ENCODE measurements at regions not wholly inside any gene's neighbourhood (a gene's known extent, or its start where the extent isn't known, plus 50 kb on each side); places are given as distances from the start of the nearest gene placed in this dataset.

- H3K4me3 ChIP-seq (ENCODE audit: low read depth, low read length), result no peak overlapping the region
- no peak for DNase-seq (ENCODE audit: low read depth)
- TF ChIP-seq CTCF (IDR thresholded peaks at IDR 0.05; ENCODE audit: insufficient read depth, low read depth, low read length), result no peak
Measured at GRCh38 chr6:165930668-165931214, 236.9 kb downstream of the TBXT start.

- H3K4me3 ChIP-seq (ENCODE audit: low read depth, low read length), result no peak overlapping the region
- DNase-seq (ENCODE audit: low read depth), result no peak
- no peak for TF ChIP-seq CTCF (IDR thresholded peaks at IDR 0.05; ENCODE audit: insufficient read depth, low read depth, low read length)
Measured at GRCh38 chr6:165929607-165930006, 238.0 kb downstream of the TBXT start.

GRCh38 chr6:165926378-165926777 is 241.3 kb downstream of the TBXT start:
- no peak for DNase-seq (ENCODE audit: low read depth)
- TF ChIP-seq CTCF (IDR thresholded peaks at IDR 0.05; ENCODE audit: insufficient read depth, low read depth, low read length), result no peak
- H3K4me3 ChIP-seq (ENCODE audit: low read depth, low read length), result no peak overlapping the region

- H3K4me3 ChIP-seq (ENCODE audit: low read depth, low read length), result no peak overlapping the region
- DNase-seq (ENCODE audit: low read depth), result peak; percentile 28
- no peak for TF ChIP-seq CTCF (IDR thresholded peaks at IDR 0.05; ENCODE audit: insufficient read depth, low read depth, low read length)
Measured at GRCh38 chr6:165925474-165926156, 242.0 kb downstream of the TBXT start.

GRCh38 chr6:165922309-165922794 is 245.3 kb downstream of the TBXT start:
- TF ChIP-seq CTCF (IDR thresholded peaks at IDR 0.05; ENCODE audit: insufficient read depth, low read depth, low read length), result no peak
- H3K4me3 ChIP-seq (ENCODE audit: low read depth, low read length), result no peak overlapping the region
- peak; percentile 48 for DNase-seq (ENCODE audit: low read depth)

GRCh38 chr6:165920896-165921671 is 246.6 kb downstream of the TBXT start:
- DNase-seq (ENCODE audit: low read depth), result no peak
- TF ChIP-seq CTCF (IDR thresholded peaks at IDR 0.05; ENCODE audit: insufficient read depth, low read depth, low read length), result no peak

More at GRCh38 chr6:165920896-165921671, 246.6 kb downstream of the TBXT start:
- no peak overlapping the region for H3K4me3 ChIP-seq (ENCODE audit: low read depth, low read length)

Data from fibroblast of villous mesenchyme (primary cell).